Left lung (tissue), 4 donors: ENCODE measurements at regions not wholly inside any gene's neighbourhood (a gene's known extent, or its start where the extent isn't known, plus 50 kb on each side); places are given as distances from the start of the nearest gene placed in this dataset.

ENCODE experiments used
- ATAC-seq: fragments of 200-7000 bp; cut with Tn5 transposase; one replicate; pipeline ENCODE4 v1.9.1; 2020; ENCODE audit warnings: moderate library complexity
- DNase-seq, 4 donors: peaks; one replicate each; pipeline ENCODE4 v3.0.0-alpha.2; 2013 to 2020
- H3K27ac ChIP-seq, 2 donors: fragments of 200-600 bp; sonication (generic) in 1 of 2; one replicate each; pipeline versions ENCODE4 v1.5.0 to v1.8.0; 2020 to 2021
- H3K27me3 ChIP-seq, 2 donors: fragments of 200-600 bp; sonication (generic) in 1 of 2; one replicate each; pipeline versions ENCODE4 v1.5.0 to v1.8.0; 2020 to 2021
- H3K36me3 ChIP-seq, 2 donors: fragments of 200-600 bp; sonication (generic) in 1 of 2; one replicate each; pipeline versions ENCODE4 v1.5.0 to v1.8.0; 2020 to 2021
- H3K4me1 ChIP-seq, 2 donors: fragments of 200-600 bp; one replicate each; pipeline ENCODE4 v1.8.0; 2021
- H3K4me3 ChIP-seq, 2 donors: fragments of 200-600 bp; sonication (generic) in 1 of 2; one replicate each; pipeline versions ENCODE4 v1.5.0 to v1.8.0; 2020 to 2021; ENCODE audit warnings: mild to moderate bottlenecking in 1 of 2
- H3K9me3 ChIP-seq, 2 donors: fragments of 200-600 bp; sonication (generic) in 1 of 2; one replicate each; pipeline versions ENCODE4 v1.5.0 to v1.8.0; 2020 to 2021
- CTCF ChIP-seq, 2 donors: fragments of 200-600 bp; sonication (generic) in 1 of 2; IDR thresholded peaks; one replicate each; pipeline versions ENCODE4 v1.5.0 to v1.8.0; 2021; ENCODE audit warnings: antibody characterized with exemption in 2 of 2
- intact Hi-C, 2 donors: fragments of 100-400 bp; cut with DNase I; formaldehyde crosslinking; loops; one replicate each; pipeline versions ENCODE4 v1.11.2 to v1.14.2; 2022
- donor health status: DM: no; HTN: yes; CAD: no.
- donor health status: DM: no; HTN: no; CAD: no.

- no peak overlapping the region for H3K4me3 ChIP-seq
- ATAC-seq (no peak), DNase-seq (no peak)
- intact Hi-C loops: no loop called here
- H3K4me1 ChIP-seq: no peaks in the 10 kb centered on the region
- H3K27ac ChIP-seq: no peak overlapping the region
- no peaks in the 10 kb centered on the region for H3K9me3 ChIP-seq
- no peaks in the 10 kb centered on the region for H3K36me3 ChIP-seq
- no peaks in the 10 kb centered on the region for H3K27me3 ChIP-seq
- no peak for TF ChIP-seq CTCF (IDR thresholded peaks at IDR 0.05)
Observed at GRCh38 chr6:8574749-8575468, 139.6 kb upstream of the SLC35B3 start.

- DNase-seq (no peak), ATAC-seq (no peak)
- Histone ChIP-seq H3K36me3 (no peaks in the 10 kb centered on the region), H3K27me3 (no peaks in the 10 kb centered on the region), H3K4me3 (no peak overlapping the region), H3K4me1 (no peaks in the 10 kb centered on the region), H3K27ac (no peak overlapping the region), H3K9me3 (no peaks in the 10 kb centered on the region)
- intact Hi-C loops: no loop called here
- TF ChIP-seq CTCF (IDR thresholded peaks at IDR 0.05): no peak
Observed at GRCh38 chr6:8574311-8574710, 139.0 kb upstream of the SLC35B3 start.

GRCh38 chr6:8570256-8570920, 135.0 kb upstream of the SLC35B3 start:
- no peaks in the 10 kb centered on the region for H3K4me1 ChIP-seq
- DNase-seq (no peak), ATAC-seq (no peak)
- H3K36me3 ChIP-seq: no peaks in the 10 kb centered on the region
- H3K9me3 ChIP-seq: peaks cover 0 to 8% of the 10 kb centered on the region in 2 donors
- no peak overlapping the region for H3K27ac ChIP-seq
- TF ChIP-seq CTCF (IDR thresholded peaks at IDR 0.05): no peak
- intact Hi-C loops: no loop called here
- no peak overlapping the region for H3K4me3 ChIP-seq
- no peaks in the 10 kb centered on the region for H3K27me3 ChIP-seq

GRCh38 chr6:8562125-8562524, 126.8 kb upstream of the SLC35B3 start:
- Histone ChIP-seq H3K27me3 (no peaks in the 10 kb centered on the region), H3K4me1 (no peaks in the 10 kb centered on the region), H3K9me3 (no peaks in the 10 kb centered on the region), H3K27ac (no peak overlapping the region), H3K4me3 (no peak overlapping the region), H3K36me3 (no peaks in the 10 kb centered on the region)
- no peak for ATAC-seq
- no peak for DNase-seq
- no peak for TF ChIP-seq CTCF (IDR thresholded peaks at IDR 0.05)
- intact Hi-C loops: no loop called here

- Histone ChIP-seq H3K9me3 (no peaks in the 10 kb centered on the region), H3K36me3 (no peaks in the 10 kb centered on the region), H3K27ac (no peak overlapping the region), H3K27me3 (no peaks in the 10 kb centered on the region), H3K4me1 (no peaks in the 10 kb centered on the region), H3K4me3 (no peak overlapping the region)
- ATAC-seq (no peak), DNase-seq (no peak)
- intact Hi-C loops: no loop called here
- TF ChIP-seq CTCF (IDR thresholded peaks at IDR 0.05): no peak
Observed at GRCh38 chr6:8558953-8559352, 123.6 kb upstream of the SLC35B3 start.
